ENCODE measurements at regions not wholly inside any gene's neighbourhood (a gene's known extent, or its start where the extent isn't known, plus 50 kb on each side); places are given as distances from the start of the nearest gene placed in this dataset.

DNA sequence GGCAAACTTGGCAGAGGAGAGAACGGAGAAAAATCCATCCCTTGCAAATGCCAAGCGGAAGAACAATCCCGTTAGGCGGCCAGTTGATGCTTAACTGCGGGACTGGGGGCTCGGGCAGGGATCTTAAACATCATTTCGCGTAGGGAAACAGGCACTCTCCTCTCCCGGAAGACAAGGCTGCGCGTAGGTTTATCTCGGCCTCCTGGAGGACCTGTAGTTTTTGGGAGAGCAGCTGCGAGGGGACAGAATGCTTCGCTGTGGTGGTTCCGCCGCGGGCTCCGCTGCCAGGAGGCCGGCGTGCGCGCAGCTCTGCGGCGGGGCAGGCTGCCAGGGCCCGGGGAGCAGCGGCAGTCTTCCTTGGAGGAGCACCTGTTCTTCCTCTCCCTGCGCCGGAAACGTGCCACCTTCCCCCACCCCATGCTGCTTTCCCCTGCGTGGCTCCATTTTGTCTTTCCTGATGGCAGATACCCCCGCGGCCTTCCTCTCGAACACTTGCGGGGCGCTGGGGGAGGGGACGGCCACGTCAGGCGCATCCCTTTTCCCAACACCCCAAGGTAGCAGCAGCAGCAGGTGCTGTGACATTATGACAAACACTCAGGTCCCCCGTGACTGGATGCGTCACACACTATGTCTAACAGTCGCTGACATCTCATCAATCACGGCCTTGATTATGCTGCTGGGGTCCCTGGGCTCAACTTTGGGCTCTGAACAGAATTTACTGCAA is 230.7 kb upstream of the BTBD3 start:
- Histone ChIP-seq H3K4me3 (ENCODE audit: low read length in 3 of 3) (peak overlapping the region; percentile 28 to 63 (median 52)), H3K9ac (ENCODE audit: low read depth in 1 of 3, low read length in 3 of 3) (no peak overlapping the region), H3K9me3 (ENCODE audit: control insufficient read depth in 3 of 3, low read length in 3 of 3) (no peaks in the 10 kb centered on the region), H3K4me1 (ENCODE audit: control insufficient read depth in 3 of 3, insufficient read depth in 3 of 3, low read length in 3 of 3) (peaks cover 0 to 8% (median 7%) of the 10 kb centered on the region in 3 donors), H3K27me3 (ENCODE audit: control insufficient read depth in 3 of 3, insufficient read depth in 3 of 3, low read length in 3 of 3) (peaks cover 0 to 6% (median 0%) of the 10 kb centered on the region in 3 donors), H3K36me3 (ENCODE audit: control insufficient read depth in 3 of 3, insufficient read depth in 3 of 3, low read length in 3 of 3) (no peaks in the 10 kb centered on the region), H3K27ac (ENCODE audit: low read depth, low read length) (no peak overlapping the region)

DNA sequence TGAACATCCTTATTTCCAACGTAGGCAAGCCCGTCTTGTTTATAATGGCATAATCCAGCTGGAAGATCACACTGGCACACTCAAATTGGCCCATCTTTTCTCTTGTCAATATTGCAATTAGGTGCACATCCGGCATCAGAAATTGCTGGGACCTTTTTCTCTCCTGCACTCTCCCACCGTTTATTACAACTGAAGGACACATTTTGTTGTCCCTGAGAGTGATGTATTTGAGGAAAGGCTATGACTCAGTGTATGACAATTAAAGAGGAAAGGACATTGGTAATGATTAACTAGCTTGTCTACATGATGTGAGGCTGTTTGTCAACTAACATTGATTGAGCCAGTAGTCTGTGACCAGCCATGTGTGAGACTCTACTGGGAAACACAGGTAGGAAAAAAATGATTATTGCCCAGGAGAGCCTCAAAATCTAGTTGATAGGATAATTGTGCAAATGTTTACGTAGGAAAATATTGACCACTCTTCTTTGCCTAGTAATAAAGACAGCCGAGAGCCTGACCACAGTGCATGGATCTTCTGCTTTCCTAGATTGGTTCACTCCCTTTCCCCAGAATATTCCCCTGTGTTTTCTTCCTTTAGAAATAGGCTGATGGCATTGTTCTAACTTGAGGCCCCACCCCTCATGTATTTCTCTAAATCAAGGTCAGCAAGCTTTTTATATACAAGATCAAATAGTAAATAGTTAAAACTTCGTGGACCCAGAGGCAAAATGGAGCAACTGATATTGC is 230.0 kb upstream of the BTBD3 start:
- peak overlapping the region in 1 of 3 donors; percentile 28 for H3K4me3 ChIP-seq (ENCODE audit: low read length in 3 of 3)
- H3K36me3 ChIP-seq (ENCODE audit: control insufficient read depth in 3 of 3, insufficient read depth in 3 of 3, low read length in 3 of 3): no peaks in the 10 kb centered on the region
- H3K9me3 ChIP-seq (ENCODE audit: control insufficient read depth in 3 of 3, low read length in 3 of 3): no peaks in the 10 kb centered on the region

DNA sequence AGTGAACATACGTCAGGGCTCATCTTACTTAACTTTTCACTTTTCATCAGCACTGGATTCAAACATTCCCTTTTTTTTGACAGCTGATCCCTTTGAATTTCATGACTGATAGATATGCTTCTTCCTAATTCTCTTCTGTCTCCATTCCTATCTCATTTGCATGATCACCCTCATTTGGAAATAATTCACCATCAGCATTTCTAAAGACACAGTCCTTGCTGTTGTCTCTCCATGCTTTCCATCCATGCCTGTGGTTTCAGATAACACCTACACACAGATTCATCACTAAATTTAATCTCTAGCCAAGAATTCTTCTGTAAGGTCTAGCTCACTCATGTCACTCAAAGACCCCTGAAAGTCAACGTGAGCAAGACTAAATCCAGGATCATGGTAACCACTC is 228.4 kb upstream of the BTBD3 start:
- no peak overlapping the region for H3K9ac ChIP-seq (ENCODE audit: low read depth in 1 of 3, low read length in 3 of 3)
- no peak overlapping the region for H3K4me3 ChIP-seq (ENCODE audit: low read length in 3 of 3)
- H3K27ac ChIP-seq (ENCODE audit: low read depth, low read length): no peak overlapping the region

More for the DNA sequence above, 230.0 kb upstream of the BTBD3 start:
- no peak overlapping the region for H3K9ac ChIP-seq (ENCODE audit: low read depth in 1 of 3, low read length in 3 of 3)
- H3K27ac ChIP-seq (ENCODE audit: low read depth, low read length): no peak overlapping the region
- peaks cover 0 to 8% (median 7%) of the 10 kb centered on the region in 3 donors for H3K4me1 ChIP-seq (ENCODE audit: control insufficient read depth in 3 of 3, insufficient read depth in 3 of 3, low read length in 3 of 3)
- H3K27me3 ChIP-seq (ENCODE audit: control insufficient read depth in 3 of 3, insufficient read depth in 3 of 3, low read length in 3 of 3): peaks cover 0 to 6% (median 0%) of the 10 kb centered on the region in 3 donors

DNA sequence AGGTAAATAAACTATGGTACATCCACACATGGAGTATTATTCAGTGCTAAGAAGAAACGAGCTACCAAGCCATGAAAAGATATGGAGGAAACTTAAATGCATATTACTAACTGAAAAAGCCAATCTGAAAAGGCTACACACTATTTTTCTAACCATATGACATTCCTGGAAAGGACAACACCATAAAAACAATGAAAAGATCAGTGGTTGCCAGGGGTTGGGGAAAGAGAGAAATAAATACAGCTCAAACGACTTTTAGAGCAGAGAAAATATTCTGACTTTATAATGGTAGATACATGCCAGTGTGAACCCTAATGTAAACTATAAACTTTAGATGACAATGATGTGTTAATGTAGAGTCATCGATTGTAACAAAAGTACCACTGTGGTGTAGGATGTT is 225.9 kb upstream of the BTBD3 start:
- Histone ChIP-seq H3K36me3 (ENCODE audit: control insufficient read depth in 3 of 3, insufficient read depth in 3 of 3, low read length in 3 of 3) (no peaks in the 10 kb centered on the region), H3K4me1 (ENCODE audit: control insufficient read depth in 3 of 3, insufficient read depth in 3 of 3, low read length in 3 of 3) (peaks cover 0 to 7% (median 6%) of the 10 kb centered on the region in 3 donors), H3K27ac (ENCODE audit: low read depth, low read length) (no peak overlapping the region), H3K4me3 (ENCODE audit: low read length in 3 of 3) (no peak overlapping the region), H3K9me3 (ENCODE audit: control insufficient read depth in 3 of 3, low read length in 3 of 3) (no peaks in the 10 kb centered on the region), H3K27me3 (ENCODE audit: control insufficient read depth in 3 of 3, insufficient read depth in 3 of 3, low read length in 3 of 3) (peaks cover 0 to 6% (median 0%) of the 10 kb centered on the region in 3 donors), H3K9ac (ENCODE audit: low read depth in 1 of 3, low read length in 3 of 3) (no peak overlapping the region)

More for the DNA sequence above, 228.4 kb upstream of the BTBD3 start:
- H3K9me3 ChIP-seq (ENCODE audit: control insufficient read depth in 3 of 3, low read length in 3 of 3): no peaks in the 10 kb centered on the region
- no peaks in the 10 kb centered on the region for H3K36me3 ChIP-seq (ENCODE audit: control insufficient read depth in 3 of 3, insufficient read depth in 3 of 3, low read length in 3 of 3)
- peaks cover 0 to 6% (median 0%) of the 10 kb centered on the region in 3 donors for H3K27me3 ChIP-seq (ENCODE audit: control insufficient read depth in 3 of 3, insufficient read depth in 3 of 3, low read length in 3 of 3)
- peaks cover 0 to 8% (median 7%) of the 10 kb centered on the region in 3 donors for H3K4me1 ChIP-seq (ENCODE audit: control insufficient read depth in 3 of 3, insufficient read depth in 3 of 3, low read length in 3 of 3)

DNA sequence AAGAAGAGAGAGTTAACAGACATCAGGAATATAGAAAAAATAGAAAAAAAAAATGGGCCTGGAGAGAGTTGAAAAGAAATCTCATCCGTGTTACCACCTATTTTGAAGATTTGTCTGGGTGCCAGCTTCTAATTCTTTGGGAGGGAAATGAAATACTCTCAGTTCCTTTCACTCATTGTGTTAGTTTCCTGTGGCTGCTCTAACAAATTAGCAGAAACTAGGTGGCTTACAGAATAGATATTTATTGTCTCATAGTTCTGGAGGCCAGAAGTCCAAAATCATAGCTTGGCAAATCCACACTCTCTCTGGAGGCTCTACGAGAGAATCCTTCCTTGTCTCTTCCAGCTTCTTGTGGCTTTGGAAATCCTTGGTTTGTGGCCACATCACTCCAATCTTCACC is 225.1 kb upstream of the BTBD3 start:
- no peaks in the 10 kb centered on the region for H3K27me3 ChIP-seq (ENCODE audit: control insufficient read depth in 3 of 3, insufficient read depth in 3 of 3, low read length in 3 of 3)
- H3K36me3 ChIP-seq (ENCODE audit: control insufficient read depth in 3 of 3, insufficient read depth in 3 of 3, low read length in 3 of 3): no peaks in the 10 kb centered on the region
- H3K4me1 ChIP-seq (ENCODE audit: control insufficient read depth in 3 of 3, insufficient read depth in 3 of 3, low read length in 3 of 3): no peaks in the 10 kb centered on the region
- no peak overlapping the region for H3K4me3 ChIP-seq (ENCODE audit: low read length in 3 of 3)
- H3K9ac ChIP-seq (ENCODE audit: low read depth in 1 of 3, low read length in 3 of 3): no peak overlapping the region
- peaks cover 0 to under 1% (median 0%) of the 10 kb centered on the region in 3 donors for H3K9me3 ChIP-seq (ENCODE audit: control insufficient read depth in 3 of 3, low read length in 3 of 3)
- no peak overlapping the region for H3K27ac ChIP-seq (ENCODE audit: low read depth, low read length)

DNA sequence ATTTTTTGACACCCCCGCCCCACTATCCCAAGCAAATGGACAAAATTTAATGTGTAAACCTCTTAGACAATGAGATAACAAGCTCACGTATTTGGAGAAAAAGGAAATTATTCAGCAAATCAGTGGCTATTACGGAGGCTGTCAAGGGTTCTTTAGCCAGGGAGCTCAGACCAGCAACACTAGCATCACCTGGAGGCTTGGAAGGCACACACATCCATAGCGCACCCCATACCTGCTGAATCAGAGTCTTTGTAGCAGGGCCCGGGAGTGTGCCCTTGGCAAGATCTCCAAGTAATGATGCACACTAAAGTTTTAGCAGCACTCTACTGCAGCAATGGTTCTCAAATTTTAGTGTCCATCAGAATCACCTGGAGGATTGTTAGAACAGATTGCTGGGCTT is 223.2 kb upstream of the BTBD3 start:
- Histone ChIP-seq H3K4me1 (ENCODE audit: control insufficient read depth in 3 of 3, insufficient read depth in 3 of 3, low read length in 3 of 3) (no peaks in the 10 kb centered on the region), H3K27ac (ENCODE audit: low read depth, low read length) (no peak overlapping the region), H3K27me3 (ENCODE audit: control insufficient read depth in 3 of 3, insufficient read depth in 3 of 3, low read length in 3 of 3) (no peaks in the 10 kb centered on the region), H3K36me3 (ENCODE audit: control insufficient read depth in 3 of 3, insufficient read depth in 3 of 3, low read length in 3 of 3) (no peaks in the 10 kb centered on the region), H3K9me3 (ENCODE audit: control insufficient read depth in 3 of 3, low read length in 3 of 3) (peaks cover 0 to 2% (median 0%) of the 10 kb centered on the region in 3 donors), H3K9ac (ENCODE audit: low read depth in 1 of 3, low read length in 3 of 3) (no peak overlapping the region), H3K4me3 (ENCODE audit: low read length in 3 of 3) (no peak overlapping the region)

DNA sequence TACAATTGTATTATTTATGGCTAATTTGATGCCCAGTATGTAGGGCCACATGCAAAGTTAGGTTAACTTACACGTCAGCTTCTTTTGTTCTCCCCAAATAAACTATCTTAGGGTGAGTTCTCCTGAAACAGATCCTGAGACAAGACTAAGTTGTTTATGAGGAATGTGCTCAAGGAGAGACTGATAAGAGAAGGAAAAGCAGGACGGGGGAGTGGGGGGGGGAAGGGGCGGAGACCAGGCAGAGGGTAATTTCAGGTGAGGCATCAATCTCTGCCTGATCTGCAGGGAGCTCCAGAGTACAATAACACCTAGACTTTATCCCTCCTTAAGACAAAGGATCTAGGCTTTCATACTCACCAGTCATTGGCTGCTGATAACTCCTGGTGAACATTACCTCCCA is 220.6 kb upstream of the BTBD3 start:
- no peak overlapping the region for H3K27ac ChIP-seq (ENCODE audit: low read depth, low read length)
- peaks cover 0 to 2% (median 0%) of the 10 kb centered on the region in 3 donors for H3K27me3 ChIP-seq (ENCODE audit: control insufficient read depth in 3 of 3, insufficient read depth in 3 of 3, low read length in 3 of 3)
- H3K9me3 ChIP-seq (ENCODE audit: control insufficient read depth in 3 of 3, low read length in 3 of 3): peaks cover 0 to 2% (median 0%) of the 10 kb centered on the region in 3 donors
- no peak overlapping the region for H3K4me3 ChIP-seq (ENCODE audit: low read length in 3 of 3)
- H3K36me3 ChIP-seq (ENCODE audit: control insufficient read depth in 3 of 3, insufficient read depth in 3 of 3, low read length in 3 of 3): no peaks in the 10 kb centered on the region
- H3K4me1 ChIP-seq (ENCODE audit: control insufficient read depth in 3 of 3, insufficient read depth in 3 of 3, low read length in 3 of 3): no peaks in the 10 kb centered on the region
- no peak overlapping the region for H3K9ac ChIP-seq (ENCODE audit: low read depth in 1 of 3, low read length in 3 of 3)

DNA sequence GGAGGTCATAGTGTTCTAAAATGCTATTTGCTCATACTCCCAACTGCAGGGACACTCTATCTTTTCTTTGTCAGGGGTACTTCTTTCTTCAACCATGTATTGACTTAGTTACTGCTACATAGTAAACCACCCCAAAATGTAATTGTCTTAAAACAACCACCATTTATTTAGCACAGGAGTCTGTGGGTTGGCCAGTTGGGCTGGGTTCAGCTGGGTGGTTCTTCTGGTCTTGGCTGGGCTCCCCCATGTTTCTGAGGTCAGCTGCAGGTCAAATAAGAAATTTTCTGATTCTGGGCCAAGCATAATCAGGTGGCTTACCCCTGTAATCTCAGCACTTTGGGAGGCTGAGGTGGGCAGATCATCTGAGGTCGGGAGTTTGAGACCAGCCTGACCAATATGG is 220.0 kb upstream of the BTBD3 start:
- no peak overlapping the region for H3K4me3 ChIP-seq (ENCODE audit: low read length in 3 of 3)
- H3K27me3 ChIP-seq (ENCODE audit: control insufficient read depth in 3 of 3, insufficient read depth in 3 of 3, low read length in 3 of 3): peaks cover 0 to 2% (median 0%) of the 10 kb centered on the region in 3 donors
- no peak overlapping the region for H3K27ac ChIP-seq (ENCODE audit: low read depth, low read length)
- H3K9ac ChIP-seq (ENCODE audit: low read depth in 1 of 3, low read length in 3 of 3): no peak overlapping the region
- no peaks in the 10 kb centered on the region for H3K4me1 ChIP-seq (ENCODE audit: control insufficient read depth in 3 of 3, insufficient read depth in 3 of 3, low read length in 3 of 3)
- H3K36me3 ChIP-seq (ENCODE audit: control insufficient read depth in 3 of 3, insufficient read depth in 3 of 3, low read length in 3 of 3): no peaks in the 10 kb centered on the region
- peaks cover 0 to 2% (median 0%) of the 10 kb centered on the region in 3 donors for H3K9me3 ChIP-seq (ENCODE audit: control insufficient read depth in 3 of 3, low read length in 3 of 3)

DNA sequence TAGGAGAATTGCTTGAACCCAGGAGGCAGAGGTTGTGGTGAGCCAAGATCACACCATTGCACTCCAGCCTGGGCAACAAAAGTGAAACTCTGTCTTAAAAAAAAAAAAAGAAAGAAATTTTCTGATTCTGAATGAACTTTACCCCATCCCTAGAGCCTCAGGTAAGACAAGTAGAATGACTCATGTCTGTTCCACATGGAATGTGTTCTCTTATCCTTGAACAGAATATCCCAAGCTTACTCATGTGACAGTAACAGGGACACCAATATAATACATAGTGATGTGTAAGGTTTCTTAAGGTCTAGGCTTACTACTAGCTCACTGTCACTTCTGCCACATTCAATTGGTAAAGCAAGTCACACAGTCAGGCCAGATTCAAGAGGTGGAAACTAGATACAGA is 219.6 kb upstream of the BTBD3 start:
- H3K27ac ChIP-seq (ENCODE audit: low read depth, low read length): no peak overlapping the region
- no peaks in the 10 kb centered on the region for H3K4me1 ChIP-seq (ENCODE audit: control insufficient read depth in 3 of 3, insufficient read depth in 3 of 3, low read length in 3 of 3)
- no peaks in the 10 kb centered on the region for H3K36me3 ChIP-seq (ENCODE audit: control insufficient read depth in 3 of 3, insufficient read depth in 3 of 3, low read length in 3 of 3)
- H3K9ac ChIP-seq (ENCODE audit: low read depth in 1 of 3, low read length in 3 of 3): no peak overlapping the region
- peaks cover 0 to 2% (median 0%) of the 10 kb centered on the region in 3 donors for H3K27me3 ChIP-seq (ENCODE audit: control insufficient read depth in 3 of 3, insufficient read depth in 3 of 3, low read length in 3 of 3)
- H3K4me3 ChIP-seq (ENCODE audit: low read length in 3 of 3): no peak overlapping the region
- H3K9me3 ChIP-seq (ENCODE audit: control insufficient read depth in 3 of 3, low read length in 3 of 3): peaks cover 0 to 2% (median 0%) of the 10 kb centered on the region in 3 donors

DNA sequence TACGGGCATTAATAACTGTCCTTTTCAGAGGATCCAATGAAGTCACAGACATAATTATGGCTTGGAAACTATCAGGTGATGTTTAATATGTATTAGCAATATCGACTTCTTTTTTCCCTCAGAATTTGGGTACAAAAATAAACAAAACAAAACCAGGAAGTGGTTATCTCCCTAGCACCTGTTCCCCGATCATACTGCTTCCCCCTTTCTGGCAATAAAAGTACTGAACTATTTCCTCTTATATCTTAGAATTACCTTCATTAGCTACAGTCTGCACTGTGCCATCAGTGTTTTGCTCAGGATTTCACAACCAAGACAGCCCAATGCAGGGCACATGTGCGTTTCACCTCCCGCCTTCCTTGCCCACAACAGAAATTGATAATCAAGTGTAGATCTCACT is 216.9 kb upstream of the BTBD3 start:
- H3K27ac ChIP-seq (ENCODE audit: low read depth, low read length): no peak overlapping the region
- H3K9ac ChIP-seq (ENCODE audit: low read depth in 1 of 3, low read length in 3 of 3): no peak overlapping the region
- peaks cover 0 to 2% (median 0%) of the 10 kb centered on the region in 3 donors for H3K9me3 ChIP-seq (ENCODE audit: control insufficient read depth in 3 of 3, low read length in 3 of 3)
- peaks cover 0 to 2% (median 0%) of the 10 kb centered on the region in 3 donors for H3K27me3 ChIP-seq (ENCODE audit: control insufficient read depth in 3 of 3, insufficient read depth in 3 of 3, low read length in 3 of 3)
- H3K4me3 ChIP-seq (ENCODE audit: low read length in 3 of 3): no peak overlapping the region
- H3K36me3 ChIP-seq (ENCODE audit: control insufficient read depth in 3 of 3, insufficient read depth in 3 of 3, low read length in 3 of 3): no peaks in the 10 kb centered on the region
- no peaks in the 10 kb centered on the region for H3K4me1 ChIP-seq (ENCODE audit: control insufficient read depth in 3 of 3, insufficient read depth in 3 of 3, low read length in 3 of 3)

All from skeletal muscle tissue (tissue), 3 donors.